Calu3 (cell line): ENCODE measurements at regions not wholly inside any gene's neighbourhood (a gene's known extent, or its start where the extent isn't known, plus 50 kb on each side); places are given as distances from the start of the nearest gene placed in this dataset.

Experiments
- BruUV-seq: library from RNA; stranded (reverse); fragments of 400-500 nt; replicated peaks from 2 replicates; lab custom pipeline; 2021; lab: Mats Ljungman, UMichigan
- CTCF ChIA-PET: fragments of 300-600 bp; sonication (Branson Sonifier 250); formaldehyde crosslinking; loops from one replicate; lab custom pipeline; 2022; ENCODE audit warnings: antibody characterized with exemption; lab: Charles Lee
- DNase-seq: peaks from one replicate; pipeline ENCODE4 v3.0.0; 2022
- H3K27ac Mint-ChIP-seq: one replicate; pipeline ENCODE4 v1.8.0; 2022; ENCODE audit warnings: mixed read lengths; ENCODE audit not compliant: unreplicated experiment
- H3K27me3 Mint-ChIP-seq: one replicate; pipeline ENCODE4 v1.8.0; 2022; ENCODE audit warnings: mixed read lengths; ENCODE audit not compliant: unreplicated experiment
- H3K36me3 Mint-ChIP-seq: one replicate; pipeline ENCODE4 v1.8.0; 2022; ENCODE audit warnings: mild to moderate bottlenecking, moderate library complexity, mixed read lengths; ENCODE audit not compliant: insufficient read depth, unreplicated experiment
- H3K4me1 Mint-ChIP-seq: one replicate; pipeline ENCODE4 v1.8.0; 2022; ENCODE audit warnings: mild to moderate bottlenecking, low read depth, mixed read lengths; ENCODE audit not compliant: unreplicated experiment
- H3K4me3 Mint-ChIP-seq: one replicate; pipeline ENCODE4 v1.8.0; 2022; ENCODE audit warnings: mild to moderate bottlenecking, low read depth, moderate library complexity, mixed read lengths; ENCODE audit not compliant: unreplicated experiment
- H3K9me3 Mint-ChIP-seq: one replicate; pipeline ENCODE4 v1.8.0; 2022; ENCODE audit warnings: low read depth, mixed read lengths; ENCODE audit not compliant: unreplicated experiment
- CTCF ChIP-seq: fragments of 200-600 bp; IDR thresholded peaks from one replicate; pipeline ENCODE4 v1.8.0; 2022; ENCODE audit warnings: antibody characterized with exemption; ENCODE audit not compliant: unreplicated experiment
- intact Hi-C: fragments of 100-400 bp; cut with micrococcal nuclease; formaldehyde crosslinking; loops from one replicate; pipeline ENCODE4 v1.10.0; 2022; ENCODE audit not compliant: unreplicated experiment

- H3K4me3 Mint-ChIP-seq: no peak overlapping the region
- no TSS peak for BruUV-seq
- no peaks in the 10 kb centered on the region for H3K9me3 Mint-ChIP-seq
- CTCF ChIA-PET: no interaction called here
- TF ChIP-seq CTCF: no peak
- DNase-seq: no peak
- H3K36me3 Mint-ChIP-seq: no peaks in the 10 kb centered on the region
- H3K27me3 Mint-ChIP-seq: peaks cover 68% of the 10 kb centered on the region
- H3K4me1 Mint-ChIP-seq: no peaks in the 10 kb centered on the region
- no peak overlapping the region for H3K27ac Mint-ChIP-seq
- intact Hi-C loops: no loop called here
These were observed 91.3 kb upstream of the YPEL5 start for GRCh38 chr2:30055548-30055947.

DNA sequence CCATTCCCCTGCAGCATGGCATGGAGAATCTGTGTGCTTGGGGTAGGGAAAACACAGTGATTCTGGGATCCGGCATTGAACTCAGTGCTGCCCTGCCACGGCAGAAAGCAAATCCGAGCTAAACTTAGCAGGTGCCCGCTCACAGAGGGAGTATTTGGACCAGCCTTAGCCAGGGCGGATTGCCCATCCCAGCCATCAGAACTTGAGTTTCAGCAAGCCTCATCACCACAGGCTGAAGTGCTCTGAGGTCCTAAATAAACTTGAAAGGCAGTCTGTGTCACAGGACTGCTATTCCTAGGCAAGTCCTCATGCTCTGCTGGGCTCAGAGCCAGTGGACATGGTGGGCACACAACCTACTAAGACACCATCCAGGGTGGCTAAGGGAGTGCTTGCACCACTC, 86.2 kb upstream of the YPEL5 start:
- CTCF ChIA-PET: no interaction called here
- Mint-ChIP-seq H3K27me3 (peaks cover 62% of the 10 kb centered on the region), H3K27ac (no peak overlapping the region), H3K36me3 (no peaks in the 10 kb centered on the region), H3K9me3 (peaks cover 3% of the 10 kb centered on the region), H3K4me3 (no peak overlapping the region), H3K4me1 (no peaks in the 10 kb centered on the region)
- intact Hi-C loops: no loop called here
- no peak for DNase-seq
- no TSS peak for BruUV-seq
- TF ChIP-seq CTCF: no peak

GRCh38 chr2:30068067-30068466, 78.7 kb upstream of the YPEL5 start:
- BruUV-seq: no TSS peak
- Mint-ChIP-seq H3K4me3 (no peak overlapping the region), H3K27ac (no peak overlapping the region), H3K27me3 (peaks cover 56% of the 10 kb centered on the region), H3K36me3 (no peaks in the 10 kb centered on the region), H3K9me3 (peaks cover 5% of the 10 kb centered on the region), H3K4me1 (no peaks in the 10 kb centered on the region)
- DNase-seq: no peak
- CTCF ChIA-PET: no interaction called here
- intact Hi-C loops: no loop called here
- no peak for TF ChIP-seq CTCF

DNA sequence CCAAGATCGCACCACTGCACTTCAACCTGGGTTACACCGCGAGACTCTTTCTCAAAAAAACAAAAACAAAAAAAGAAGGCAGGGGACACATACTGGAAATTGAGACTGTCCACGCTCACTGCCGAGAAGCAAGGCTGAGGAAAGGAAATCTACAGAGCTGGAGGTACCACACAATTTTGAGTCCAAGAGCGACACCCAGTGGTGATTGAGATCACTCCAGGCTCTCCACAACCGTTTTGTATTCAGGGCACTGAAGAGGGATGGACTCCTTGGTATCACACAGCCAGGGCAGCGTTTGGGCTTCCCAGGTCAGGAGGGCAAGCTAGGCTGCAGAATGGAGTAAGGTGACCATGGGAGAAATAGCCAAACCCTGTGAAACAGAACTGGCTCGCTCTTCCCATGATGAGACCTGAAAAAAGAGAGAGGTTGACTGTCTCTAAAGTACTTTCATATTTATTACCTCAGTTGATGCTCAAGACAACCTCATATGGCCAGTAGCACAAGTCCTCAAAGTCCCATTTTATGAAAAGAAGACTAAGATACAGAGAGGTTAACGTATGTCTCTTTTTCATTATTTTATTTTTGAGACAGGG, 74.5 kb upstream of the YPEL5 start:
- H3K4me3 Mint-ChIP-seq: no peak overlapping the region
- H3K36me3 Mint-ChIP-seq: no peaks in the 10 kb centered on the region
- TF ChIP-seq CTCF: peak; percentile 79
- no peak overlapping the region for H3K27ac Mint-ChIP-seq
- peak; percentile 79 for DNase-seq
- intact Hi-C loops: loop anchor here (1.0 to 5.0 kb wide), 3 partner anchors 149 to 835 kb away; no protein-coding TSS in a partner anchor
- no TSS peak for BruUV-seq
- CTCF ChIA-PET: interaction anchor here (1.0 to 1.5 kb wide), 2 partner anchors 149 to 834 kb away, joined by 3 to 18 read pairs; no protein-coding TSS in a partner anchor
- peaks cover 81% of the 10 kb centered on the region for H3K27me3 Mint-ChIP-seq
- H3K9me3 Mint-ChIP-seq: no peaks in the 10 kb centered on the region
- H3K4me1 Mint-ChIP-seq: no peaks in the 10 kb centered on the region
